NCI-H1436 (cell line): ENCODE measurements at regions not wholly inside any gene's neighbourhood (a gene's known extent, or its start where the extent isn't known, plus 50 kb on each side); places are given as distances from the start of the nearest gene placed in this dataset.

Source experiments
- DNase-seq: peaks from one replicate; lab custom pipeline; 2025; lab: John Stamatoyannopoulos, UW

GRCh38 chr4:126679303-126679702 is 953.5 kb upstream of the INTU start:
- DNase-seq: no peak

DNA sequence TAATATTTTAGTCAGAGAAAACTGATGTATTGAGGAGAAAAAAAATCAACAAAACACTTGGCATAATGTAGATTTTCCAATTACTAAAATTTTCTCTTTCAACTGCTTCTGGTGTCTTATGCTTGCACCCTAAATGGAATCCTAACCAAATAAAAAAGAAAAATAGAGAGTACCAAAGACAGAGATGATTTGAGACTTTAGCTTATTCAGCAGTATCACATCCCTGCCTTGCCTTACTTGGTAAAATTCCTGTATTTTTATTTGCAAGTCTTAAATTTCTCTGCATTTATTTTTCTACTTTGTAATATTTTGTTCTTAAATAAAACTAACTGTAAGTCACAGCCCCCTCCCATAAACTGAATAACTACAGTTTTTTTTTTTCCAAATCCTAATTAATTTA is 950.5 kb upstream of the INTU start:
- DNase-seq: no peak

- DNase-seq: no peak
Observed at GRCh38 chr4:126686491-126686890, 946.3 kb upstream of the INTU start.

GRCh38 chr4:126687655-126688358 is 945.0 kb upstream of the INTU start:
- DNase-seq: no peak

- no peak for DNase-seq
Observed at GRCh38 chr4:126691797-126692196, 941.0 kb upstream of the INTU start.

GRCh38 chr4:126697748-126698147 is 935.0 kb upstream of the INTU start:
- DNase-seq: no peak

GRCh38 chr4:126698224-126698623 is 934.5 kb upstream of the INTU start:
- DNase-seq: no peak

DNA sequence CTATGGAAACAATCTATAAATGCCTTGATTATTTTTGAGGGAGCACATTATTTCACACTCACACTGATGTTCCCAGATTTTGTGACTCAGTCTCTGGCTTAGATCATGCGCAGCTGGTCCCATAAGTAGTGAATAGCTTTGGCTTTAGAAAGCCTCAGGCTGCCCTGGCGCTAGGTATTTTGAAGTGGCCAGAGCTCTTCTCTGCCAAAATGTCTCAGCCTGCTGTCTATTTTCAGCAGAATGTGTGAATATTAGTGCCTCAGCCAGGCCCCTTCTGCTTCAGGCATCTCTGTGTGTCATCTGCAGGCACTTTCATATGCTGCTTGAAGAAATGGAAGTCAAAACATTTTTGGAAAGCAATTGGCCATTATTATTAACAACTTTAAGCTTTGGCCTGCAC is 931.0 kb upstream of the INTU start:
- no peak for DNase-seq

DNA sequence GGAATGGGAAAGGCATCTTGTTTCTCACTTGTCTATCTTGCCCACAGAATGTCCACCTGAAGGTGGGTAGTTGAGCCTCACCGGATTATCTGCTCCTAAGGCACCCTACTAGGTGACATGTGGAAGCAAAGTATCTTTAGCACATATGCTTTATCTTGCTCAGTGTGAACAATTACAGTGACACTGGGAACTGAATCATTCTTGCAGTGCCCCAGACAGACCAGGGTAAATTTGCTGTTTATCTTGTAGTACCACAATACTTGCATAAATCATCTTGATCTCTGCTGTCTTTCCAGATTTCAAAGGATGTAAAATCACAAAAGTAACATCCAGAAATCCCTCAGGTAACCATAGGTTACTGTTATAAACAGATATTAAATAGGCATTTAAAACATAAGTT is 930.0 kb upstream of the INTU start:
- no peak for DNase-seq

DNA sequence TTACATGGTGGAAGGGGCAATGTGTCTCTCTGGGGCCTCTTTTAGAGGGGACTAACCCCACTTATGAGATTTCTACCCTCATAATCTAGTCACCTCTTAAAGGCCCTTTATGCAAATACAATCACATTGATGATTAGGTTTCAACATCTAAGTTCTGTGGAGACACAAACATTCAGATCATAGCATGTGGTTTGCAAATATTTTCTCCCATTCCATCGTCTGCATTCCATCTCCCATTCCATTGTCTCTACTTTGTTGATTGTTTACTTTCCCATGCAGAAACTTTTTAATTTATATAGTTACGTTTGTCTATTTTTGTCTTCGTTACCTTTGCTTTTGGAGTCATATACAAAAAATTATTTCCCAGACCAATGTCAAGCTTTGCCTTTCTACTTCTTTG is 927.5 kb upstream of the INTU start:
- no peak for DNase-seq

- DNase-seq: no peak
Observed at GRCh38 chr4:126708716-126709115, 924.0 kb upstream of the INTU start.

- DNase-seq: no peak
Observed at GRCh38 chr4:126710935-126711334, 921.8 kb upstream of the INTU start.

DNA sequence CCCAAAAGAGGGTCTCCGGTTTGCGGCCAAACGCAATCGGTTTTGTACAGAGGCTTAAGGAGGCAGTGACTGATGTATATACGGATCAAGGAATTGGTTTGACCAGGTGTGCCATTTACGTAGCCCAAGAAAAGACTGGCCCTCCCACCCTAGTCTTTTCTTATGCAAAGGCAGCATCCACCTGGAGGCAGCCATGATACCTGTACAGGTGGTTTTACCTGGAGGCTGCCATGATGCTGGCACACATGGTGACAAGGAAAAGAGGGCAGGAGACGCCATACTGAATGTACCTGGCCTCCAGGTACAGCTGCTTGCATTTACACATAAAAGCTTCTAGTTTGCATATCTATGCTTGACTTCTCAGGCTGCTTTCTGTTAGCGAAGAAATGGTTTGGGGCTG is 917.7 kb upstream of the INTU start:
- no peak for DNase-seq

DNA sequence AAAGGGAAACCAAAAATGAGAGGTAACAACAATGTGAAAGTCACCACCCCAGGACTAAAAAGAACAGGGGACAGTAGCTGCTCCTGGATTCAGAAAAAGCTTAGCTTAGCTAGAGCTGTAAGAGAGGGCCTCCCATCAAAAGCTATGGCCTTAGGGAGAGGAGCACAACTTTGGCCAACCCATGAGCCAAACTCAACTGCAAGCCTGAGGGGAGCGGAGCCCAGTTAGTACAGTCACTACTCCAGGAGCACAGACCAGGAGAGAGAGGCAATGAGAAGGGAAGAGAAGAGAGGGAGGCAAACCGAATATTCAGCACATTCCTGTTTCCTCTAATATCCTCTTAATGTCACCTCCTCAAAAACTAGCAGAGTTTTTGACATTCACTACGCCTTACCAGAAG is 917.1 kb upstream of the INTU start:
- no peak for DNase-seq

DNA sequence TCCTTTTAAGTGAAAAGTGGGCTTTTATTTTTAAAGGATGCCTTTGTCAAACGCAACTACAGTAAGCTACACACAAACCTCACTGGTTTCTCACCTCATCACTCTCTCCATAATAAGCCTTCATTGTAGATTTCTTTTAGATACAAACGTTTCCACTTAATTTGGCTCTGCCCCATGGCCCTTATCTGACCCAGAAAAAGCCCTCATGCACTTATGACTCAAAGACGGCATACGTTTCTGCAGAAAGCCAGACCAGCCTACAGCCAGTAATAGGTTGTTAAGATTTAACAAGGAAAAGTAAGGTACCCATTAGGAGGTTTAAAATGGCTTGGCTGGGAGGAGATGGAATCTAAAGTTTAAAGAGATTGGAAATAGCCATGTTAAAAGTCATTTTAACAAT is 914.6 kb upstream of the INTU start:
- DNase-seq: no peak

- DNase-seq: no peak
Observed at GRCh38 chr4:126719852-126720251, 912.9 kb upstream of the INTU start.

DNA sequence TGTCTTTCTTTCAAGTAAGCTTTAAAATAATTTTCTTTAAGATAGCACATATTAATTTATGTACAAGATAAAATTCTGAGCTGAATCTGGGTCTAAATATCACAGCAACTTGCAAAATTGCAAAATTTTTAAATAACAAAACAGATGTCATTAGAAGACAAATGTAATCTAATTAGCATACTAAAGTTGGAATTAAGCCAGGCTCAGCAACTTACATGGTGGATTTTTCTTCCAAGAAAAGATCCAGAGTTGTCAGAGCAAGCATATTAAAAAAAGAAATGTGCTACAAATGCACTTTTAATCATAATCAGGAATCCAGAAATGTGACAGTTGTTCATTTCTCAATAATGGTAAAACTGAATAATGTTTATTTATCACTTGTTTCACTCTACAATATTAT is 906.9 kb upstream of the INTU start:
- DNase-seq: no peak

DNA sequence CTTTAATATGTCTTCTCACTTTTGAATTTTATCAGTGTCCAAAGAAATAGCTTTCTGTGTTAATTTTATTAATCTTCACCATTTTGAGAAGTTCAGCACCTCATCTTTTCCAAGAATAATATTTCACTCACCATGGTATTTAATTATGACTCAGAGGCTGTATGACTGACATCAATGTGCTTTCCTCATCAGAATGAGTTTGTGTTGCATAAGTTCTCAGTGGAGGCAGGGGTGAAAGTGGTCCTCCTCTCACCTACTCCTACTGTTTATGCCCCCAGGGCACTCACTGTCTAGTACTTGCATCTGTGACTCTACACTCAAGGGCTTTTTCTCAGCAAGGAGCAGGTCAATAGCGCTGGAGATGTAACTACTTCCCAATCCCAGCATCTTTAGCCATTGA is 905.3 kb upstream of the INTU start:
- DNase-seq: no peak

DNA sequence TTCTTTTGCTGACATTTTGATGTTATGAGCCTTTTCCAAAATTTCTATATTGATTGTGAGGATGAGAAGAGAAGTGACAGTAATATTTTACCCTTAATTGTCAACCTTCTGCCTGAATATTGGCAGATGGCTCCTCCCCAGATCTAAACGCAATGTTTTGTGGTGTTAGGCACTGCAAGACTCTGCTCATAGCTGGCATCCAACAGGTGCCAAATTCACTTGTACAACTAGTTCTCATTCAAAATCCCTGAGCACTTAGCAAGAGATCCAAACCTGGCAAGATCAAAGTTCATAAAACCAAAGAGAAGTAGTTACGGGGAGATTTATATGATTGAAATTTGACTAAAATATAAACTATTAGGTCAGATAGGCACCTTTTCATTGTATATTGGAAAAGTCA is 901.7 kb upstream of the INTU start:
- no peak for DNase-seq

GRCh38 chr4:126733301-126733700 is 899.5 kb upstream of the INTU start:
- DNase-seq: no peak

DNA sequence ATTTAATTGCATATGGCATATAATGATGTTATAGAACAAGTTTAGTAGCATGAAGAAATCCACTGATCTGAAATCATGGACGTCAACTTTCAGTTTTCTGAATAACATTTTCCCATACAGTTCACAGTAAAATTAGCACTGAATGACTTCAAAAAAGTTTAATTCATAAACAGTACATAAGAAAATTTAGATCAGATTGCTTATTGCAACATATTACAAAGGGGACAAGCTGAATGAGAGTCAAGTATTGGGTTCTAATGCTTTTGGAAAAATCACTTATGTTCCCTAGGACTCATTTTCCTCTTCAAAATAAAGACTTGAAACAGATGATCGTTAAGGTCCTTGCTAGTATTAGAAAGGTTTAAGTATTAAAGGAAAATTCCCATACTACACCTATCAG is 898.3 kb upstream of the INTU start:
- DNase-seq: no peak

DNA sequence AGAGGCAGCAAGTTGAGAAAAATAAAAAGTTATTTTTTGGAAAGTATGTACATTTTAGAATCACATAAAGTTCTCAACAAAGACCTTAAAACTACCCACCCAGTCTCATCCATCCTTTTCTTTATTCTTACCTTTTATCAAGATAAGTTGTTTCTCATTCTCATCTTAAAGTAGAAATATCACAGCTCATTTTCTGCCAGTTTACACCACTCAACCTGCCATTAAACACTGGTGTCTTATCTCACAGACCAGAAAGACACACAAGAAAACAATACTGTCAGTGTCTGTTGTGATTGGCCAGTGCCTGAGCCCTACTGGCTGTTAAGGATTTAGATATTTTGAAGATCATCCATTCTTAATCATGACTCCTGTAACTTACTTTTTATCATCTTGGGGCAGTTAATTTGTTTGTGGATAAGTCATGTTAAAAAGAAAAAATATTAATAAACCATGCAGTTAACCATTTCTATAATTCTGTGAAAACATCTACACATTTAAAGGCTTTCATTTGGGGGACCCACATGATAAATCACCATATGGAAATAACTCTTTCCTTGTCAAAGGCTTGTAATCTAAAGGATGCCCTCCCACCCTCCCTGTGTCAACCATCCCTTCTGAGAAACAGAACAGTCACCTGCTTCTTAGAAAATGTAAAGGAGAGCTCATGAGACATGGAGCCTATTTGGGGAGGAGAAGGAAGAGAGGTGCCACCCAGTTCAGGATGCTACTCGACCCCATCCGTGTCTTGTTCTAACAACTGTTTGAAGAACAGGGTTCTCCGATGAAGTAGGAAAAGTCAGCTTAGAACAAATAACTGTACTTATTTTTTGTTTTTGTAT is 897.2 kb upstream of the INTU start:
- DNase-seq: no peak

GRCh38 chr4:126736133-126736518 is 896.6 kb upstream of the INTU start:
- DNase-seq: no peak
